Testis (tissue), 2 donors: ENCODE measurements at regions not wholly inside any gene's neighbourhood (a gene's known extent, or its start where the extent isn't known, plus 50 kb on each side); places are given as distances from the start of the nearest gene placed in this dataset.

Experiments used
- DNase-seq: peaks from one replicate; pipeline ENCODE4 v3.0.0-alpha.2; 2019
- H3K27ac ChIP-seq, 2 donors: fragments of 200-600 bp; sonication (generic); one replicate each; pipeline ENCODE4 v1.5.1; 2019
- H3K27me3 ChIP-seq: fragments of 200-600 bp; sonication (generic); one replicate; pipeline ENCODE4 v1.5.1; 2019
- H3K36me3 ChIP-seq: fragments of 200-600 bp; sonication (generic); one replicate; pipeline ENCODE4 v1.5.1; 2017; ENCODE audit warnings: low read depth; ENCODE audit errors: missing control alignments
- H3K4me1 ChIP-seq: fragments of 200-600 bp; sonication (generic); one replicate; pipeline ENCODE4 v1.5.1; 2019
- H3K4me3 ChIP-seq, 2 donors: fragments of 200-600 bp; sonication (generic); one replicate each; pipeline ENCODE4 v1.5.1; 2017 to 2019
- H3K9me3 ChIP-seq: fragments of 200-600 bp; sonication (generic); one replicate; pipeline ENCODE4 v1.5.1; 2017
- POLR2A ChIP-seq: fragments of 450-650 bp; IDR thresholded peaks from one replicate; pipeline ENCODE4 v1.6.1; 2017; ENCODE audit warnings: antibody characterized with exemption, mild to moderate bottlenecking, moderate library complexity
- WGBS, 2 donors: methylation state at CpG; one replicate each; pipeline ENCODE4 v1.1.5; 2018; 5-methylcytosine and 5-hydroxymethylcytosine counted together
- intact Hi-C: fragments of 100-400 bp; cut with DNase I; formaldehyde crosslinking; loops from one replicate; pipeline ENCODE4 v1.15.1; 2023; ENCODE audit warnings: low total_unique reads
- TF ChIP-seq, protein P1 (sequence below), 3 experiments: fragments of 450-650 bp in 2 of 3; fragments of 200-600 bp in 1 of 3; sonication (generic) in 1 of 3; IDR thresholded peaks; one replicate each; pipeline ENCODE4 v1.5.1; 2016 to 2019; ENCODE audit warnings: antibody characterized with exemption in 3 of 3, mild to moderate bottlenecking in 2 of 3, moderate library complexity in 1 of 3

DNA sequence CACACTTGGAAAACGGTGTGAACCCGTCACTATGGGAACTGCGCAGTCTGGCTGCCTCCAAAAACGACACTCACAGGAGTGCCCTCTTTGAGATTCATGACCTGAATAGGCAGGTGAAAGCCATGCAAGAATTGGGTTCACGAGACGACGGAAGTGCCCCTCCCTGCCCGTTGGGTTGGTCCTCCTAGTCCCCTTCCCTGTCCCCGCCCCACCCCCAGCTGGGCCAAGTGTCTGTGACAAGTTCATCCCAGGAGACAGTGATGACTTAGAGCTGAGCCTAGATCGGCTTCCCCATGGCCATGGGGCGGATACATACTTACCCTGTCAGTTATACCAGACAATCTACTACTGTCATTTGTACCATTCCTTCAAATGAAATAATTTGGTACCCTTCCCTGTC, 1137.7 kb upstream of the CHAC2 start:
- TF ChIP-seq, protein P1, sequence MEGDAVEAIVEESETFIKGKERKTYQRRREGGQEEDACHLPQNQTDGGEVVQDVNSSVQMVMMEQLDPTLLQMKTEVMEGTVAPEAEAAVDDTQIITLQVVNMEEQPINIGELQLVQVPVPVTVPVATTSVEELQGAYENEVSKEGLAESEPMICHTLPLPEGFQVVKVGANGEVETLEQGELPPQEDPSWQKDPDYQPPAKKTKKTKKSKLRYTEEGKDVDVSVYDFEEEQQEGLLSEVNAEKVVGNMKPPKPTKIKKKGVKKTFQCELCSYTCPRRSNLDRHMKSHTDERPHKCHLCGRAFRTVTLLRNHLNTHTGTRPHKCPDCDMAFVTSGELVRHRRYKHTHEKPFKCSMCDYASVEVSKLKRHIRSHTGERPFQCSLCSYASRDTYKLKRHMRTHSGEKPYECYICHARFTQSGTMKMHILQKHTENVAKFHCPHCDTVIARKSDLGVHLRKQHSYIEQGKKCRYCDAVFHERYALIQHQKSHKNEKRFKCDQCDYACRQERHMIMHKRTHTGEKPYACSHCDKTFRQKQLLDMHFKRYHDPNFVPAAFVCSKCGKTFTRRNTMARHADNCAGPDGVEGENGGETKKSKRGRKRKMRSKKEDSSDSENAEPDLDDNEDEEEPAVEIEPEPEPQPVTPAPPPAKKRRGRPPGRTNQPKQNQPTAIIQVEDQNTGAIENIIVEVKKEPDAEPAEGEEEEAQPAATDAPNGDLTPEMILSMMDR (IDR thresholded peaks at IDR 0.05): no peak
- no peak for TF ChIP-seq POLR2A
- no peaks in the 10 kb centered on the region for H3K4me1 ChIP-seq
- H3K27me3 ChIP-seq: no peaks in the 10 kb centered on the region
- intact Hi-C loops: no loop called here
- peak overlapping the region; percentile 39 to 47 for H3K4me3 ChIP-seq
- no peak overlapping the region for H3K27ac ChIP-seq
- peak; percentile 30 for DNase-seq
- WGBS, 2 donors: 43 to 87% methylated on average over 5 to 11 of the region's 11 CpGs
- H3K9me3 ChIP-seq: no peaks in the 10 kb centered on the region
- H3K36me3 ChIP-seq: no peaks in the 10 kb centered on the region

DNA sequence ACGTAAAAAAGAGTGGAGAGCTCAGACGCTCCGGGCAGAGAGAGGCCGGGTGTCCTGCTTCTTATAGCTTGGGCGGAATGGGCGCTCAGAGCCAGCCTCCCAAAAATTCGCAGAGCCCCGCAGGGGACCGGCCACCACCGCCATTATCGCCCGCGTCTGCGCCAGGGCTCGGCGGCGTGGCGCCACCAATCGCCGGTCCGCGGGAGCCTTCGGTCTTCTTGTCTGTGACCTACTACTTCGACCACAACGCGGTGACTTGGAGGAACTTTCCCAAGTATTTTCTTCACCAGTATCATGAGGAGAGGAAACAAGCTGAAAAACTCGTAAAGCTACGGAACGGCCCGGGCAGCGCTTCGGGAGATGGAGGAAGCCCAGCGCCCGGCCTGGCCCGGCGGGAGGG, 1138.1 kb upstream of the CHAC2 start:
- no peaks in the 10 kb centered on the region for H3K9me3 ChIP-seq
- WGBS, 2 donors: 75 to 78% methylated on average over 36 of the region's 36 CpGs
- H3K27me3 ChIP-seq: no peaks in the 10 kb centered on the region
- TF ChIP-seq POLR2A: no peak
- TF ChIP-seq, protein P1 (IDR thresholded peaks at IDR 0.05): no peak
- peak; percentile 18 for DNase-seq
- H3K4me3 ChIP-seq: peak overlapping the region; percentile 39 to 47
- intact Hi-C loops: no loop called here
- H3K4me1 ChIP-seq: no peaks in the 10 kb centered on the region
- no peak overlapping the region for H3K27ac ChIP-seq
- no peaks in the 10 kb centered on the region for H3K36me3 ChIP-seq

DNA sequence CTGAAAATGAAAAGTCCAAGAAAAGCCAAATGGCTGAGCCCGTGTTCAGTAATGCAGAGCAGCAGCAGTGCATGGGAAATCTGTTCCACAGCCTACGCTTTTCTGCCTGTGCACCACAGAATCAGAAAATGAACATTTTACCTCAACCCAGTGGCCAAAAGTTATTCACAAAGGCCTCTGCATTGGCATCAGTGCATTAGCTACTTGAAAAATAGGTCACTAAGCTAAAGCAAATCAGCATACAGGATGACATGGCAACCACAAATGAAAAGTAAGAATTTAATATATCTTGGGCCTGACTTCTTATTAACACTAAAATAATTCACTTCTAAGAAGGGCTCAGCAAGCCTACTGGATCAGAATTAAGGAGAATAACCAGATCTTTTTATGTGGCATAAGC, 1145.3 kb upstream of the CHAC2 start:
- Histone ChIP-seq H3K36me3 (no peaks in the 10 kb centered on the region), H3K9me3 (no peaks in the 10 kb centered on the region), H3K4me3 (no peak overlapping the region), H3K4me1 (no peaks in the 10 kb centered on the region), H3K27ac (no peak overlapping the region), H3K27me3 (no peaks in the 10 kb centered on the region)
- TF ChIP-seq, protein P1 (IDR thresholded peaks at IDR 0.05): no peak
- TF ChIP-seq POLR2A: no peak
- 75 to 77% methylated on average over 2 of the region's 2 CpGs for WGBS, 2 donors
- DNase-seq: no peak
- intact Hi-C loops: no loop called here

DNA sequence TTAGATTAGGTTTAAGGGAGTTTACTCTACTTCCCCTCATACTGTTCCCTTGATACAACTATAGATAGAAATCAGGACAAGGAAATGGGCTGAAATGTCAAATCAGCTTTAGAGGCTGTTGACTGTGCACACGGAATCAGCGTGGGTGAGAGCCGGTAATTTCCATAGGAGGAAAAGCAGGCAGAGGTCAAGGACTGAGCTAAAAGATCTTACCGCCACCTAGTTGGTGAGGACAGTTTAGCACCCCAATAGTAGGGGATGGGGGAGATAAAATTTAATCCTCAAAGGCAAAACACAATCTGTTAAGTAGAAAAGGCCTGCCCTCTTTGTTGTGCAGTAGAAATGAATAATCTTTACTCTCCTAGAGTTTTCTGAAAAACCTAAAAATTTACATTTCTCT, 1154.5 kb upstream of the CHAC2 start:
- 81 to 85% methylated on average over 4 of the region's 4 CpGs for WGBS, 2 donors
- Histone ChIP-seq H3K9me3 (no peaks in the 10 kb centered on the region), H3K36me3 (no peaks in the 10 kb centered on the region), H3K27me3 (no peaks in the 10 kb centered on the region), H3K4me1 (no peaks in the 10 kb centered on the region), H3K4me3 (no peak overlapping the region), H3K27ac (no peak overlapping the region)
- intact Hi-C loops: no loop called here
- TF ChIP-seq, protein P1 (IDR thresholded peaks at IDR 0.05): no peak
- no peak for TF ChIP-seq POLR2A
- DNase-seq: no peak

DNA sequence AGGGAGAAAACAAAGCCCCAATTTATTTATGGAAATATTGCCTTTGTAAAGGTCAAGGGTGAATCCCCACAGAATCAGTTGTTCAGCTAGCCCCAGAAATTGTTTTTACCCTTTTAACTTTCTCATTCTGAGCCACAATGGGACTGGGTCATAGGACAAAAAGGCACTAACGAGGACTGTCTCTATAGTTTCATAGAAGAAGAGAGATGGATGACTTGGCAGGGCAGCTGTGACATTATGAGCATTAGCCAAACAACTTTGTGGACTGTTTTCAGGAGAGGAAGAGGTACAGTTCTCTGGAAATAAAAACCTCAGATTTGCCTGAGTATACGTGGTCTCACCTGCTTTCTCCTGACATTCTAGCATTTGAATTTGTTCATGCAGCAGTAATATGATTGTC, 1155.8 kb upstream of the CHAC2 start:
- Histone ChIP-seq H3K36me3 (no peaks in the 10 kb centered on the region), H3K4me3 (no peak overlapping the region), H3K9me3 (no peaks in the 10 kb centered on the region), H3K4me1 (no peaks in the 10 kb centered on the region), H3K27ac (no peak overlapping the region), H3K27me3 (no peaks in the 10 kb centered on the region)
- intact Hi-C loops: no loop called here
- WGBS, 2 donors: 54 to 58% methylated on average over 2 of the region's 2 CpGs
- no peak for DNase-seq
- TF ChIP-seq POLR2A: no peak
- TF ChIP-seq, protein P1 (IDR thresholded peaks at IDR 0.05): no peak
